GM12874 (cell line): ENCODE measurements at regions not wholly inside any gene's neighbourhood (a gene's known extent, or its start where the extent isn't known, plus 50 kb on each side); places are given as distances from the start of the nearest gene placed in this dataset.

Source experiments
- CTCF ChIP-seq: IDR thresholded peaks from 2 replicates; pipeline ENCODE4 v1.5.1; 2011; ENCODE audit warnings: low read depth, mild to moderate bottlenecking, control low read depth, low read length, moderate library complexity; ENCODE audit not compliant: insufficient read depth

GRCh38 chr6:130628862-130629261 lies 198.3 kb upstream of the SMLR1 start:
- no peak for TF ChIP-seq CTCF

GRCh38 chr6:130629640-130630039 lies 197.6 kb upstream of the SMLR1 start:
- no peak for TF ChIP-seq CTCF

- TF ChIP-seq CTCF: no peak
Observed at GRCh38 chr6:130632277-130632676, 194.9 kb upstream of the SMLR1 start.

GRCh38 chr6:130632897-130633296 lies 194.3 kb upstream of the SMLR1 start:
- no peak for TF ChIP-seq CTCF

GRCh38 chr6:130643361-130643760 lies 183.8 kb upstream of the SMLR1 start:
- TF ChIP-seq CTCF: no peak

- no peak for TF ChIP-seq CTCF
Observed at GRCh38 chr6:130644175-130644574, 183.0 kb upstream of the SMLR1 start.

- no peak for TF ChIP-seq CTCF
Observed at GRCh38 chr6:130647246-130647645, 180.0 kb upstream of the SMLR1 start.

GRCh38 chr6:130655586-130655985 lies 171.6 kb upstream of the SMLR1 start:
- no peak for TF ChIP-seq CTCF
